ENCODE measurements at regions not wholly inside any gene's neighbourhood (a gene's known extent, or its start where the extent isn't known, plus 50 kb on each side); places are given as distances from the start of the nearest gene placed in this dataset.

- Histone ChIP-seq H3K4me1 (ENCODE audit: control insufficient read depth in 5 of 5, insufficient read depth in 5 of 5, low read length in 5 of 5) (no peaks in the 10 kb centered on the region), H3K9me3 (ENCODE audit: control insufficient read depth in 4 of 4, insufficient read depth in 3 of 4, low read length in 3 of 4) (no peaks in the 10 kb centered on the region), H3K4me3 (no peak overlapping the region), H3K36me3 (ENCODE audit: control insufficient read depth in 4 of 4, insufficient read depth in 4 of 4, low read length in 4 of 4) (no peaks in the 10 kb centered on the region), H3K9ac (ENCODE audit: insufficient read depth in 1 of 2, low read length in 2 of 2) (no peak overlapping the region), H3K27ac (ENCODE audit: low read depth in 1 of 2, low read length in 1 of 2) (no peak overlapping the region), H3K27me3 (ENCODE audit: control insufficient read depth in 3 of 3, insufficient read depth in 3 of 3, low read length in 2 of 3) (no peaks in the 10 kb centered on the region)
- DNase-seq (no peak), ATAC-seq (ENCODE audit: insufficient read depth, low FRiP score) (no peak)
- TF ChIP-seq, protein P1, sequence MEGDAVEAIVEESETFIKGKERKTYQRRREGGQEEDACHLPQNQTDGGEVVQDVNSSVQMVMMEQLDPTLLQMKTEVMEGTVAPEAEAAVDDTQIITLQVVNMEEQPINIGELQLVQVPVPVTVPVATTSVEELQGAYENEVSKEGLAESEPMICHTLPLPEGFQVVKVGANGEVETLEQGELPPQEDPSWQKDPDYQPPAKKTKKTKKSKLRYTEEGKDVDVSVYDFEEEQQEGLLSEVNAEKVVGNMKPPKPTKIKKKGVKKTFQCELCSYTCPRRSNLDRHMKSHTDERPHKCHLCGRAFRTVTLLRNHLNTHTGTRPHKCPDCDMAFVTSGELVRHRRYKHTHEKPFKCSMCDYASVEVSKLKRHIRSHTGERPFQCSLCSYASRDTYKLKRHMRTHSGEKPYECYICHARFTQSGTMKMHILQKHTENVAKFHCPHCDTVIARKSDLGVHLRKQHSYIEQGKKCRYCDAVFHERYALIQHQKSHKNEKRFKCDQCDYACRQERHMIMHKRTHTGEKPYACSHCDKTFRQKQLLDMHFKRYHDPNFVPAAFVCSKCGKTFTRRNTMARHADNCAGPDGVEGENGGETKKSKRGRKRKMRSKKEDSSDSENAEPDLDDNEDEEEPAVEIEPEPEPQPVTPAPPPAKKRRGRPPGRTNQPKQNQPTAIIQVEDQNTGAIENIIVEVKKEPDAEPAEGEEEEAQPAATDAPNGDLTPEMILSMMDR (IDR thresholded peaks at IDR 0.05; ENCODE audit: control extremely low read depth, extremely low read depth), result no peak
These were observed 561.1 kb upstream of the NDST4 start for GRCh38 chr4:115674485-115674884.

DNA sequence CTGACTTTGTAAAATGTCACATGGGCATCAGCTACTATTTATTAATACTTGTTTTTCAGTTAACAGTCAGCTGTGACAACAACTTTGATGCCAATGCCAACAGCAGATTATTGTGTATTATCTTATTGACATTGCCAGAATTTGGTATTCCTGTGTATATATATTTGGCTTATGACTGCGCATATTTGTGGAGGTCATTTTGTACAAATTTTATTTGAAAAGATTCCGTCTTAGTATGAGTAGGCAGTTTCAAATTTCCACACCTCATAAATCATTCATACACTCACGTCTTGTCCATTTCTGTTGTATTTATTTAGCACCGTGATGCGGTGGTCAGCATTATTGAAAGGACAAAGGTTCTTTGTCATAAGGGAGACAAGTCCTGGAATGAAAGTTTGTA lies 558.2 kb upstream of the NDST4 start:
- H3K27ac ChIP-seq (ENCODE audit: low read depth in 1 of 2, low read length in 1 of 2), result no peak overlapping the region

GRCh38 chr4:115670930-115671329 lies 557.5 kb upstream of the NDST4 start:
- H3K4me1 ChIP-seq (ENCODE audit: control insufficient read depth in 5 of 5, insufficient read depth in 5 of 5, low read length in 5 of 5), result no peaks in the 10 kb centered on the region
- TF ChIP-seq, protein P1 (IDR thresholded peaks at IDR 0.05; ENCODE audit: control extremely low read depth, extremely low read depth), result no peak
- DNase-seq, result no peak
- WGBS, 2 donors, result 61 to 70% methylated on average over 2 of the region's 2 CpGs
- H3K9me3 ChIP-seq (ENCODE audit: control insufficient read depth in 4 of 4, insufficient read depth in 3 of 4, low read length in 3 of 4), result no peaks in the 10 kb centered on the region
- no peak overlapping the region for H3K27ac ChIP-seq (ENCODE audit: low read depth in 1 of 2, low read length in 1 of 2)
- no peaks in the 10 kb centered on the region for H3K36me3 ChIP-seq (ENCODE audit: control insufficient read depth in 4 of 4, insufficient read depth in 4 of 4, low read length in 4 of 4)
- ATAC-seq (ENCODE audit: insufficient read depth, low FRiP score), result no peak
- no peaks in the 10 kb centered on the region for H3K27me3 ChIP-seq (ENCODE audit: control insufficient read depth in 3 of 3, insufficient read depth in 3 of 3, low read length in 2 of 3)
- no peak overlapping the region for H3K4me3 ChIP-seq
- no peak overlapping the region for H3K9ac ChIP-seq (ENCODE audit: insufficient read depth in 1 of 2, low read length in 2 of 2)

More for the DNA sequence above, 558.2 kb upstream of the NDST4 start:
- H3K36me3 ChIP-seq (ENCODE audit: control insufficient read depth in 4 of 4, insufficient read depth in 4 of 4, low read length in 4 of 4), result no peaks in the 10 kb centered on the region
- no peak overlapping the region for H3K4me3 ChIP-seq
- no peak overlapping the region for H3K9ac ChIP-seq (ENCODE audit: insufficient read depth in 1 of 2, low read length in 2 of 2)
- ATAC-seq (ENCODE audit: insufficient read depth, low FRiP score) (no peak), DNase-seq (no peak)
- TF ChIP-seq, protein P1 (IDR thresholded peaks at IDR 0.05; ENCODE audit: control extremely low read depth, extremely low read depth), result no peak
- WGBS, 2 donors, result 53 to 64% methylated on average over 5 of the region's 5 CpGs
- H3K9me3 ChIP-seq (ENCODE audit: control insufficient read depth in 4 of 4, insufficient read depth in 3 of 4, low read length in 3 of 4), result no peaks in the 10 kb centered on the region
- H3K4me1 ChIP-seq (ENCODE audit: control insufficient read depth in 5 of 5, insufficient read depth in 5 of 5, low read length in 5 of 5), result no peaks in the 10 kb centered on the region
- H3K27me3 ChIP-seq (ENCODE audit: control insufficient read depth in 3 of 3, insufficient read depth in 3 of 3, low read length in 2 of 3), result no peaks in the 10 kb centered on the region

GRCh38 chr4:115668396-115668795 lies 555.0 kb upstream of the NDST4 start:
- Histone ChIP-seq H3K27ac (ENCODE audit: low read depth in 1 of 2, low read length in 1 of 2) (no peak overlapping the region), H3K9ac (ENCODE audit: insufficient read depth in 1 of 2, low read length in 2 of 2) (no peak overlapping the region), H3K4me3 (no peak overlapping the region), H3K27me3 (ENCODE audit: control insufficient read depth in 3 of 3, insufficient read depth in 3 of 3, low read length in 2 of 3) (no peaks in the 10 kb centered on the region), H3K9me3 (ENCODE audit: control insufficient read depth in 4 of 4, insufficient read depth in 3 of 4, low read length in 3 of 4) (no peaks in the 10 kb centered on the region), H3K36me3 (ENCODE audit: control insufficient read depth in 4 of 4, insufficient read depth in 4 of 4, low read length in 4 of 4) (no peaks in the 10 kb centered on the region), H3K4me1 (ENCODE audit: control insufficient read depth in 5 of 5, insufficient read depth in 5 of 5, low read length in 5 of 5) (no peaks in the 10 kb centered on the region)
- no peak for DNase-seq
- WGBS, 2 donors, result 54 to 60% methylated on average over 1 of the region's 1 CpG
- TF ChIP-seq, protein P1 (IDR thresholded peaks at IDR 0.05; ENCODE audit: control extremely low read depth, extremely low read depth), result no peak
- no peak for ATAC-seq (ENCODE audit: insufficient read depth, low FRiP score)

Data from lung (tissue), 11 donors.